ENCODE measurements at regions not wholly inside any gene's neighbourhood (a gene's known extent, or its start where the extent isn't known, plus 50 kb on each side); places are given as distances from the start of the nearest gene placed in this dataset.

- Histone ChIP-seq H4K20me1 (ENCODE audit: control insufficient read depth, extremely low read depth, insufficient read depth, low read length) (no peaks in the 10 kb centered on the region), H2AFZ (ENCODE audit: control insufficient read depth, low read length) (no peak overlapping the region), H3K4me1 (ENCODE audit: control insufficient read depth, extremely low read depth, insufficient read depth, low read length) (no peaks in the 10 kb centered on the region), H3K4me2 (ENCODE audit: control insufficient read depth, extremely low read depth, insufficient read depth, low read depth, low read length) (no peak overlapping the region), H3K9me1 (ENCODE audit: control insufficient read depth, extremely low read depth, insufficient read depth, low read length) (no peaks in the 10 kb centered on the region), H3K9ac (ENCODE audit: control insufficient read depth, extremely low read depth, insufficient read depth, low read length) (no peak overlapping the region), H3K4me3 (ENCODE audit: control insufficient read depth in 2 of 3, extremely low read depth in 1 of 3, insufficient read depth in 2 of 3, low read depth in 1 of 3, low read length in 3 of 3) (no peak overlapping the region), H3K79me2 (ENCODE audit: control insufficient read depth, insufficient read depth, low read length) (no peaks in the 10 kb centered on the region), H3K27ac (ENCODE audit: control insufficient read depth, insufficient read depth, low read length) (no peak overlapping the region), H3K9me3 (ENCODE audit: control insufficient read depth, low read depth, low read length) (no peaks in the 10 kb centered on the region), H3K27me3 (ENCODE audit: control insufficient read depth, extremely low read depth, insufficient read depth, low read length) (no peaks in the 10 kb centered on the region), H3K36me3 (ENCODE audit: control insufficient read depth in 2 of 2, extremely low read depth in 1 of 2, insufficient read depth in 2 of 2, low read length in 2 of 2) (no peaks in the 10 kb centered on the region)
- DNase-seq (ENCODE audit: low read depth, low spot score) = no peak
- dilution Hi-C loops (cut with MboI; ENCODE audit: extremely low pct_ligation_motif_present, low sequenced_read_pairs) = no loop called here
- FAIRE-seq = no peak
- TF ChIP-seq CTCF (optimal IDR thresholded peaks at IDR 0.05 in 1 of 3, IDR thresholded peaks at IDR 0.05 in 1 of 3, conservative IDR thresholded peaks at IDR 0.05 in 1 of 3; ENCODE audit: extremely low read depth in 1 of 3, insufficient read depth in 2 of 3, low read length in 3 of 3) (no peak), EZH2 (IDR thresholded peaks at IDR 0.05; ENCODE audit: low read length) (no peak)
Observed at GRCh38 chr3:18771931-18772330, 346.8 kb upstream of the SATB1 start.

- no peaks in the 10 kb centered on the region for H3K36me3 ChIP-seq (ENCODE audit: control insufficient read depth in 2 of 2, extremely low read depth in 1 of 2, insufficient read depth in 2 of 2, low read length in 2 of 2)
- DNase-seq (ENCODE audit: low read depth, low spot score) = no peak
- dilution Hi-C loops (cut with MboI; ENCODE audit: extremely low pct_ligation_motif_present, low sequenced_read_pairs) = no loop called here
Observed at GRCh38 chr3:18770800-18771199, 345.7 kb upstream of the SATB1 start.

More at GRCh38 chr3:18770800-18771199, 345.7 kb upstream of the SATB1 start:
- Histone ChIP-seq H3K9me3 (ENCODE audit: control insufficient read depth, low read depth, low read length) (no peaks in the 10 kb centered on the region), H3K9me1 (ENCODE audit: control insufficient read depth, extremely low read depth, insufficient read depth, low read length) (no peaks in the 10 kb centered on the region), H2AFZ (ENCODE audit: control insufficient read depth, low read length) (no peak overlapping the region), H3K4me3 (ENCODE audit: control insufficient read depth in 2 of 3, extremely low read depth in 1 of 3, insufficient read depth in 2 of 3, low read depth in 1 of 3, low read length in 3 of 3) (no peak overlapping the region), H4K20me1 (ENCODE audit: control insufficient read depth, extremely low read depth, insufficient read depth, low read length) (no peaks in the 10 kb centered on the region), H3K27ac (ENCODE audit: control insufficient read depth, insufficient read depth, low read length) (no peak overlapping the region), H3K4me1 (ENCODE audit: control insufficient read depth, extremely low read depth, insufficient read depth, low read length) (no peaks in the 10 kb centered on the region), H3K27me3 (ENCODE audit: control insufficient read depth, extremely low read depth, insufficient read depth, low read length) (no peaks in the 10 kb centered on the region), H3K4me2 (ENCODE audit: control insufficient read depth, extremely low read depth, insufficient read depth, low read depth, low read length) (no peak overlapping the region), H3K9ac (ENCODE audit: control insufficient read depth, extremely low read depth, insufficient read depth, low read length) (no peak overlapping the region), H3K79me2 (ENCODE audit: control insufficient read depth, insufficient read depth, low read length) (no peaks in the 10 kb centered on the region)
- TF ChIP-seq EZH2 (IDR thresholded peaks at IDR 0.05; ENCODE audit: low read length) (no peak), CTCF (optimal IDR thresholded peaks at IDR 0.05 in 1 of 3, IDR thresholded peaks at IDR 0.05 in 1 of 3, conservative IDR thresholded peaks at IDR 0.05 in 1 of 3; ENCODE audit: extremely low read depth in 1 of 3, insufficient read depth in 2 of 3, low read length in 3 of 3) (no peak)
- no peak for FAIRE-seq

All from keratinocyte (primary cell).